Ascending aorta (tissue), 2 donors: ENCODE measurements at regions not wholly inside any gene's neighbourhood (a gene's known extent, or its start where the extent isn't known, plus 50 kb on each side); places are given as distances from the start of the nearest gene placed in this dataset.
"Not testable (repeated sequence)": the region's sequence is repeated elsewhere in the genome, so short reads cannot be mapped to it uniquely, and the experiment has no call there.

Experiments used
- DNase-seq, 2 donors: peaks; one replicate each; pipeline ENCODE4 v3.0.0-alpha.2; 2019; ENCODE audit warnings: low spot score in 2 of 2
- H3K27ac ChIP-seq, 2 donors: fragments of 200-600 bp; sonication (generic); one replicate each; pipeline ENCODE4 v1.5.1; 2016 to 2017; ENCODE audit warnings: mild to moderate bottlenecking in 1 of 2
- H3K27me3 ChIP-seq: fragments of 200-600 bp; sonication (generic); one replicate; pipeline ENCODE4 v1.5.1; 2017
- H3K36me3 ChIP-seq, 2 donors: fragments of 200-600 bp; sonication (generic); one replicate each; pipeline ENCODE4 v1.5.1; 2016
- H3K4me1 ChIP-seq, 2 donors: fragments of 200-600 bp; sonication (generic); one replicate each; pipeline ENCODE4 v1.5.1; 2016 to 2017; ENCODE audit warnings: mild to moderate bottlenecking in 1 of 2
- H3K4me3 ChIP-seq, 2 donors: fragments of 200-600 bp; sonication (generic); one replicate each; pipeline ENCODE4 v1.5.1; 2016 to 2017; ENCODE audit warnings: mild to moderate bottlenecking in 1 of 2
- H3K9me3 ChIP-seq, 2 donors: fragments of 200-600 bp; sonication (generic); one replicate each; pipeline ENCODE4 v1.5.1; 2016
- intact Hi-C: fragments of 100-400 bp; cut with DNase I; formaldehyde crosslinking; loops from one replicate; pipeline ENCODE4 v1.15.1; 2023
- TF ChIP-seq, protein P1 (sequence below), 3 experiments: fragments of 200-600 bp in 2 of 3; fragments of 450-650 bp in 1 of 3; sonication (generic) in 2 of 3; IDR thresholded peaks; one replicate each; pipeline ENCODE4 v1.5.1; 2016 to 2019; ENCODE audit warnings: antibody characterized with exemption in 3 of 3, mild to moderate bottlenecking in 1 of 3, moderate library complexity in 1 of 3

GRCh38 chr10:8173866-8174243 lies 119.4 kb downstream of the GATA3 start:
- Histone ChIP-seq H3K9me3 (peaks cover 0 to 7% of the 10 kb centered on the region in 2 donors), H3K36me3 (no peaks in the 10 kb centered on the region), H3K4me3 (no peak overlapping the region), H3K27me3 (no peaks in the 10 kb centered on the region), H3K27ac (no peak overlapping the region), H3K4me1 (no peaks in the 10 kb centered on the region)
- intact Hi-C loops = no loop called here
- no peak for DNase-seq
- TF ChIP-seq, protein P1, sequence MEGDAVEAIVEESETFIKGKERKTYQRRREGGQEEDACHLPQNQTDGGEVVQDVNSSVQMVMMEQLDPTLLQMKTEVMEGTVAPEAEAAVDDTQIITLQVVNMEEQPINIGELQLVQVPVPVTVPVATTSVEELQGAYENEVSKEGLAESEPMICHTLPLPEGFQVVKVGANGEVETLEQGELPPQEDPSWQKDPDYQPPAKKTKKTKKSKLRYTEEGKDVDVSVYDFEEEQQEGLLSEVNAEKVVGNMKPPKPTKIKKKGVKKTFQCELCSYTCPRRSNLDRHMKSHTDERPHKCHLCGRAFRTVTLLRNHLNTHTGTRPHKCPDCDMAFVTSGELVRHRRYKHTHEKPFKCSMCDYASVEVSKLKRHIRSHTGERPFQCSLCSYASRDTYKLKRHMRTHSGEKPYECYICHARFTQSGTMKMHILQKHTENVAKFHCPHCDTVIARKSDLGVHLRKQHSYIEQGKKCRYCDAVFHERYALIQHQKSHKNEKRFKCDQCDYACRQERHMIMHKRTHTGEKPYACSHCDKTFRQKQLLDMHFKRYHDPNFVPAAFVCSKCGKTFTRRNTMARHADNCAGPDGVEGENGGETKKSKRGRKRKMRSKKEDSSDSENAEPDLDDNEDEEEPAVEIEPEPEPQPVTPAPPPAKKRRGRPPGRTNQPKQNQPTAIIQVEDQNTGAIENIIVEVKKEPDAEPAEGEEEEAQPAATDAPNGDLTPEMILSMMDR (IDR thresholded peaks at IDR 0.05) = no peak

- no peak for DNase-seq
- H3K27me3 ChIP-seq = no peaks in the 10 kb centered on the region
- H3K4me1 ChIP-seq = no peaks in the 10 kb centered on the region
- TF ChIP-seq, protein P1 (IDR thresholded peaks at IDR 0.05) = no peak
- H3K9me3 ChIP-seq = peaks cover 0 to 3% of the 10 kb centered on the region in 2 donors
- H3K27ac ChIP-seq = no peak overlapping the region
- intact Hi-C loops = no loop called here
- no peak overlapping the region for H3K4me3 ChIP-seq
- no peaks in the 10 kb centered on the region for H3K36me3 ChIP-seq
Observed at GRCh38 chr10:8174762-8175161, 120.3 kb downstream of the GATA3 start.

DNA sequence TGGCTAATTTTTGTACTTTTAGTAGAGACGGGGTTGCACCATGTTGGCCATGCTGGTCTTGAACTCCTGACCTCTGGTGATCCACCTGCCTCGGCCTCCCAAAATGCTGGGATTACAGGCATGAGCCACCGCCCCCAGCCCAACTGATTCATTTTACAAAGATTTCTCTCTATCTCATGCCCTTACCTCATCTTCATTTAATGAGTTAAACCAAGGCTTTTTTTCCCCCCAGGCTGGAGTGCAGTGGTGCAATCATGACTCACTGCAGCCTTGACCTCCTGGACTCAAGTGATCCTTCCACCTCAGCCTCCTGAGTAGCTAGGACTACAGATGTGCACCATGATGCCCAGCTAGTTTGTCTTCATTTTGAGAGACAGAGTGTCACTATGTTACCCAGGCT lies 123.0 kb downstream of the GATA3 start:
- H3K27ac ChIP-seq, intact Hi-C loops, DNase-seq, H3K36me3 ChIP-seq, H3K27me3 ChIP-seq, H3K4me3 ChIP-seq, H3K4me1 ChIP-seq, H3K9me3 ChIP-seq: not testable (repeated sequence)

DNA sequence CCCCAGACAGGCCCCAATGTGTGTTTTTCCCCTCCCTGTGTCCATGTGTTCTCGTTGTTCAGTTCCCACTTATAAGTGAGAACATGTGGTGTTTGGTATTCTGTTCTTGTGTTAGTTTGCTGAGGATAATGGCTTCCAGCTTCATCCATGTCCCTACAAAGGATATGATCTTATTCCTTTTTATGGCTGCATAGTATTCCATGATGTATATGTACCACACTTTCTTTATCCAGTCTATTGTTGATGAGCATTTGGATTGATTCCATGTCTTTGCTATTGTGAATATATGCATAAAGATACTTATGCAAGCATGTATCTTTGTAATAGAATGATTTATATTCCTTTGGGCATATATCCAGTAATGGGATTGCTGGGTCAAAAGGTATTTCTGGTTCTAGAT lies 125.3 kb downstream of the GATA3 start:
- intact Hi-C loops = not testable (repeated sequence)

GRCh38 chr10:8180360-8181109 lies 126.0 kb downstream of the GATA3 start:
- Histone ChIP-seq H3K4me1 (no peaks in the 10 kb centered on the region), H3K9me3 (no peaks in the 10 kb centered on the region), H3K36me3 (no peaks in the 10 kb centered on the region), H3K27ac (no peak overlapping the region), H3K4me3 (no peak overlapping the region), H3K27me3 (no peaks in the 10 kb centered on the region)
- no peak for DNase-seq
- TF ChIP-seq, protein P1 (IDR thresholded peaks at IDR 0.05) = no peak
- intact Hi-C loops = no loop called here

More for the DNA sequence above, 125.3 kb downstream of the GATA3 start:
- not testable (repeated sequence) for H3K9me3 ChIP-seq, DNase-seq, H3K4me3 ChIP-seq, H3K27me3 ChIP-seq, H3K27ac ChIP-seq, H3K36me3 ChIP-seq, H3K4me1 ChIP-seq

GRCh38 chr10:8181496-8182157 lies 127.1 kb downstream of the GATA3 start:
- no peaks in the 10 kb centered on the region for H3K9me3 ChIP-seq
- no peak overlapping the region for H3K4me3 ChIP-seq
- H3K4me1 ChIP-seq = no peaks in the 10 kb centered on the region
- DNase-seq = no peak
- no peak overlapping the region for H3K27ac ChIP-seq
- intact Hi-C loops = no loop called here
- no peaks in the 10 kb centered on the region for H3K36me3 ChIP-seq
- H3K27me3 ChIP-seq = no peaks in the 10 kb centered on the region
- TF ChIP-seq, protein P1 (IDR thresholded peaks at IDR 0.05) = no peak
